ENCODE measurements at regions not wholly inside any gene's neighbourhood (a gene's known extent, or its start where the extent isn't known, plus 50 kb on each side); places are given as distances from the start of the nearest gene placed in this dataset.

DNA sequence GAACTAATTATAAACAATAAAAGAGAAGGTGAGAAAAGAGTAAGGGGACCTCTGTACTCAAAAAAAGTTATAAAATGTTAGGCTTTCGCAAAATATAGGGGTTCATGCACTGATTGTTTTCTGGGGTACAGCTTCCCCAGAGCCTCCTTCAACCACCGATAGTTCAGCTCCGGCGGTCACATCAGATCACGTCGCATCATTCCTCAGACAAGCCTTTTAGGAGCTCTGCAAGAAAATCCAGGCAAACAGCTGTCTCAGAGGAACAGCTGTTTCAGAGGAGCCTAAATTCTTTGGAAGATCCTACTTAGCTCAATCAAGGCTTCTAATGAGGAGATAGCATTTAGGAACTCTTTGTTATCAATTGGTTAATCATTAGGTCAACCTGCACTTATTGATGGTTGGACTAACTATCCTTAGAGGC, 78.7 kb downstream of the MYCN start (continued):
- TF ChIP-seq, protein P1, sequence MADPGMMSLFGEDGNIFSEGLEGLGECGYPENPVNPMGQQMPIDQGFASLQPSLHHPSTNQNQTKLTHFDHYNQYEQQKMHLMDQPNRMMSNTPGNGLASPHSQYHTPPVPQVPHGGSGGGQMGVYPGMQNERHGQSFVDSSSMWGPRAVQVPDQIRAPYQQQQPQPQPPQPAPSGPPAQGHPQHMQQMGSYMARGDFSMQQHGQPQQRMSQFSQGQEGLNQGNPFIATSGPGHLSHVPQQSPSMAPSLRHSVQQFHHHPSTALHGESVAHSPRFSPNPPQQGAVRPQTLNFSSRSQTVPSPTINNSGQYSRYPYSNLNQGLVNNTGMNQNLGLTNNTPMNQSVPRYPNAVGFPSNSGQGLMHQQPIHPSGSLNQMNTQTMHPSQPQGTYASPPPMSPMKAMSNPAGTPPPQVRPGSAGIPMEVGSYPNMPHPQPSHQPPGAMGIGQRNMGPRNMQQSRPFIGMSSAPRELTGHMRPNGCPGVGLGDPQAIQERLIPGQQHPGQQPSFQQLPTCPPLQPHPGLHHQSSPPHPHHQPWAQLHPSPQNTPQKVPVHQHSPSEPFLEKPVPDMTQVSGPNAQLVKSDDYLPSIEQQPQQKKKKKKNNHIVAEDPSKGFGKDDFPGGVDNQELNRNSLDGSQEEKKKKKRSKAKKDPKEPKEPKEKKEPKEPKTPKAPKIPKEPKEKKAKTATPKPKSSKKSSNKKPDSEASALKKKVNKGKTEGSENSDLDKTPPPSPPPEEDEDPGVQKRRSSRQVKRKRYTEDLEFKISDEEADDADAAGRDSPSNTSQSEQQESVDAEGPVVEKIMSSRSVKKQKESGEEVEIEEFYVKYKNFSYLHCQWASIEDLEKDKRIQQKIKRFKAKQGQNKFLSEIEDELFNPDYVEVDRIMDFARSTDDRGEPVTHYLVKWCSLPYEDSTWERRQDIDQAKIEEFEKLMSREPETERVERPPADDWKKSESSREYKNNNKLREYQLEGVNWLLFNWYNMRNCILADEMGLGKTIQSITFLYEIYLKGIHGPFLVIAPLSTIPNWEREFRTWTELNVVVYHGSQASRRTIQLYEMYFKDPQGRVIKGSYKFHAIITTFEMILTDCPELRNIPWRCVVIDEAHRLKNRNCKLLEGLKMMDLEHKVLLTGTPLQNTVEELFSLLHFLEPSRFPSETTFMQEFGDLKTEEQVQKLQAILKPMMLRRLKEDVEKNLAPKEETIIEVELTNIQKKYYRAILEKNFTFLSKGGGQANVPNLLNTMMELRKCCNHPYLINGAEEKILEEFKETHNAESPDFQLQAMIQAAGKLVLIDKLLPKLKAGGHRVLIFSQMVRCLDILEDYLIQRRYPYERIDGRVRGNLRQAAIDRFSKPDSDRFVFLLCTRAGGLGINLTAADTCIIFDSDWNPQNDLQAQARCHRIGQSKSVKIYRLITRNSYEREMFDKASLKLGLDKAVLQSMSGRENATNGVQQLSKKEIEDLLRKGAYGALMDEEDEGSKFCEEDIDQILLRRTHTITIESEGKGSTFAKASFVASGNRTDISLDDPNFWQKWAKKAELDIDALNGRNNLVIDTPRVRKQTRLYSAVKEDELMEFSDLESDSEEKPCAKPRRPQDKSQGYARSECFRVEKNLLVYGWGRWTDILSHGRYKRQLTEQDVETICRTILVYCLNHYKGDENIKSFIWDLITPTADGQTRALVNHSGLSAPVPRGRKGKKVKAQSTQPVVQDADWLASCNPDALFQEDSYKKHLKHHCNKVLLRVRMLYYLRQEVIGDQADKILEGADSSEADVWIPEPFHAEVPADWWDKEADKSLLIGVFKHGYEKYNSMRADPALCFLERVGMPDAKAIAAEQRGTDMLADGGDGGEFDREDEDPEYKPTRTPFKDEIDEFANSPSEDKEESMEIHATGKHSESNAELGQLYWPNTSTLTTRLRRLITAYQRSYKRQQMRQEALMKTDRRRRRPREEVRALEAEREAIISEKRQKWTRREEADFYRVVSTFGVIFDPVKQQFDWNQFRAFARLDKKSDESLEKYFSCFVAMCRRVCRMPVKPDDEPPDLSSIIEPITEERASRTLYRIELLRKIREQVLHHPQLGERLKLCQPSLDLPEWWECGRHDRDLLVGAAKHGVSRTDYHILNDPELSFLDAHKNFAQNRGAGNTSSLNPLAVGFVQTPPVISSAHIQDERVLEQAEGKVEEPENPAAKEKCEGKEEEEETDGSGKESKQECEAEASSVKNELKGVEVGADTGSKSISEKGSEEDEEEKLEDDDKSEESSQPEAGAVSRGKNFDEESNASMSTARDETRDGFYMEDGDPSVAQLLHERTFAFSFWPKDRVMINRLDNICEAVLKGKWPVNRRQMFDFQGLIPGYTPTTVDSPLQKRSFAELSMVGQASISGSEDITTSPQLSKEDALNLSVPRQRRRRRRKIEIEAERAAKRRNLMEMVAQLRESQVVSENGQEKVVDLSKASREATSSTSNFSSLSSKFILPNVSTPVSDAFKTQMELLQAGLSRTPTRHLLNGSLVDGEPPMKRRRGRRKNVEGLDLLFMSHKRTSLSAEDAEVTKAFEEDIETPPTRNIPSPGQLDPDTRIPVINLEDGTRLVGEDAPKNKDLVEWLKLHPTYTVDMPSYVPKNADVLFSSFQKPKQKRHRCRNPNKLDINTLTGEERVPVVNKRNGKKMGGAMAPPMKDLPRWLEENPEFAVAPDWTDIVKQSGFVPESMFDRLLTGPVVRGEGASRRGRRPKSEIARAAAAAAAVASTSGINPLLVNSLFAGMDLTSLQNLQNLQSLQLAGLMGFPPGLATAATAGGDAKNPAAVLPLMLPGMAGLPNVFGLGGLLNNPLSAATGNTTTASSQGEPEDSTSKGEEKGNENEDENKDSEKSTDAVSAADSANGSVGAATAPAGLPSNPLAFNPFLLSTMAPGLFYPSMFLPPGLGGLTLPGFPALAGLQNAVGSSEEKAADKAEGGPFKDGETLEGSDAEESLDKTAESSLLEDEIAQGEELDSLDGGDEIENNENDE (IDR thresholded peaks at IDR 0.05; ENCODE audit: insufficient replicate concordance, low read length), result no peak

Data from H1 (cell line).